Thyroid gland (tissue), 4 donors: ENCODE measurements at regions not wholly inside any gene's neighbourhood (a gene's known extent, or its start where the extent isn't known, plus 50 kb on each side); places are given as distances from the start of the nearest gene placed in this dataset.

Experiments used
- POLR2A ChIP-seq, 2 donors: fragments of 450-650 bp; IDR thresholded peaks; one replicate each; pipeline ENCODE4 v1.6.1; 2017; ENCODE audit warnings: antibody characterized with exemption in 2 of 2, mild to moderate bottlenecking in 2 of 2, moderate library complexity in 1 of 2
- TF ChIP-seq, protein P1 (sequence below), 6 experiments: fragments of 200-600 bp in 3 of 6; fragments of 450-650 bp in 3 of 6; sonication (generic) in 3 of 6; IDR thresholded peaks; one replicate each; pipeline ENCODE4 v1.5.1; 2016 to 2019; ENCODE audit warnings: antibody characterized with exemption in 6 of 6, mild to moderate bottlenecking in 2 of 6, inconsistent platforms in 1 of 6, moderate library complexity in 1 of 6

GRCh38 chr10:100623521-100624230 lies 87.9 kb downstream of the HIF1AN start:
- TF ChIP-seq, protein P1, sequence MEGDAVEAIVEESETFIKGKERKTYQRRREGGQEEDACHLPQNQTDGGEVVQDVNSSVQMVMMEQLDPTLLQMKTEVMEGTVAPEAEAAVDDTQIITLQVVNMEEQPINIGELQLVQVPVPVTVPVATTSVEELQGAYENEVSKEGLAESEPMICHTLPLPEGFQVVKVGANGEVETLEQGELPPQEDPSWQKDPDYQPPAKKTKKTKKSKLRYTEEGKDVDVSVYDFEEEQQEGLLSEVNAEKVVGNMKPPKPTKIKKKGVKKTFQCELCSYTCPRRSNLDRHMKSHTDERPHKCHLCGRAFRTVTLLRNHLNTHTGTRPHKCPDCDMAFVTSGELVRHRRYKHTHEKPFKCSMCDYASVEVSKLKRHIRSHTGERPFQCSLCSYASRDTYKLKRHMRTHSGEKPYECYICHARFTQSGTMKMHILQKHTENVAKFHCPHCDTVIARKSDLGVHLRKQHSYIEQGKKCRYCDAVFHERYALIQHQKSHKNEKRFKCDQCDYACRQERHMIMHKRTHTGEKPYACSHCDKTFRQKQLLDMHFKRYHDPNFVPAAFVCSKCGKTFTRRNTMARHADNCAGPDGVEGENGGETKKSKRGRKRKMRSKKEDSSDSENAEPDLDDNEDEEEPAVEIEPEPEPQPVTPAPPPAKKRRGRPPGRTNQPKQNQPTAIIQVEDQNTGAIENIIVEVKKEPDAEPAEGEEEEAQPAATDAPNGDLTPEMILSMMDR (IDR thresholded peaks at IDR 0.05), result no peak
- TF ChIP-seq POLR2A (IDR thresholded peaks at IDR 0.05), result no peak
